GM19324 (cell line): ENCODE measurements at regions not wholly inside any gene's neighbourhood (a gene's known extent, or its start where the extent isn't known, plus 50 kb on each side); places are given as distances from the start of the nearest gene placed in this dataset.
"Not testable (repeated sequence)": the region's sequence is repeated elsewhere in the genome, so short reads cannot be mapped to it uniquely, and the experiment has no call there.

Source experiments
- ATAC-seq: cut with Tn5 transposase; IDR thresholded peaks from one replicate; pipeline ENCODE4 v1.9.1; 2021; ENCODE audit warnings: mild to moderate bottlenecking, moderate library complexity; ENCODE audit not compliant: unreplicated experiment, low FRiP score

- not testable (repeated sequence) for ATAC-seq
Observed at GRCh38 chr11:100409267-100409666, 277.8 kb upstream of the ARHGAP42 start.

GRCh38 chr11:100419518-100419917 is 267.6 kb upstream of the ARHGAP42 start:
- no peak for ATAC-seq

- ATAC-seq: no peak
Observed at GRCh38 chr11:100434821-100435641, 252.1 kb upstream of the ARHGAP42 start.

GRCh38 chr11:100438376-100438775 is 248.7 kb upstream of the ARHGAP42 start:
- no peak for ATAC-seq

GRCh38 chr11:100441086-100441485 is 246.0 kb upstream of the ARHGAP42 start:
- ATAC-seq: no peak

- no peak for ATAC-seq
Observed at GRCh38 chr11:100442017-100442416, 245.1 kb upstream of the ARHGAP42 start.

- ATAC-seq: no peak
Observed at GRCh38 chr11:100445231-100445735, 241.8 kb upstream of the ARHGAP42 start.

- not testable (repeated sequence) for ATAC-seq
Observed at GRCh38 chr11:100451801-100452460, 235.2 kb upstream of the ARHGAP42 start.

GRCh38 chr11:100459811-100460210 is 227.3 kb upstream of the ARHGAP42 start:
- ATAC-seq: no peak

GRCh38 chr11:100460426-100460825 is 226.7 kb upstream of the ARHGAP42 start:
- ATAC-seq: no peak

GRCh38 chr11:100467821-100468508 is 219.1 kb upstream of the ARHGAP42 start:
- ATAC-seq: no peak

GRCh38 chr11:100469835-100470234 is 217.3 kb upstream of the ARHGAP42 start:
- ATAC-seq: no peak

- ATAC-seq: no peak
Observed at GRCh38 chr11:100472727-100473389, 214.2 kb upstream of the ARHGAP42 start.

- no peak for ATAC-seq
Observed at GRCh38 chr11:100473390-100473740, 213.7 kb upstream of the ARHGAP42 start.

- no peak for ATAC-seq
Observed at GRCh38 chr11:100484948-100485347, 202.1 kb upstream of the ARHGAP42 start.

GRCh38 chr11:100498780-100499179 is 188.3 kb upstream of the ARHGAP42 start:
- ATAC-seq: no peak

- ATAC-seq: no peak
Observed at GRCh38 chr11:100501450-100501849, 185.6 kb upstream of the ARHGAP42 start.

- ATAC-seq: no peak
Observed at GRCh38 chr11:100512475-100512874, 174.6 kb upstream of the ARHGAP42 start.

GRCh38 chr11:100515087-100515486 is 172.0 kb upstream of the ARHGAP42 start:
- no peak for ATAC-seq

- no peak for ATAC-seq
Observed at GRCh38 chr11:100525197-100525596, 161.9 kb upstream of the ARHGAP42 start.

- no peak for ATAC-seq
Observed at GRCh38 chr11:100525635-100526034, 161.5 kb upstream of the ARHGAP42 start.
